NB4 (cell line): ENCODE measurements at regions not wholly inside any gene's neighbourhood (a gene's known extent, or its start where the extent isn't known, plus 50 kb on each side); places are given as distances from the start of the nearest gene placed in this dataset.

Source experiments
- DNase-seq: peaks from one replicate; pipeline ENCODE4 v3.0.0; 2010; ENCODE audit warnings: low read depth
- H3K4me3 ChIP-seq: one replicate; pipeline ENCODE4 v1.5.1; 2011; ENCODE audit warnings: mild to moderate bottlenecking, low read depth, low read length, moderate library complexity
- MYC ChIP-seq: IDR thresholded peaks from 2 replicates; pipeline ENCODE4 v1.6.1; 2011; ENCODE audit warnings: low read depth, low read length
- POLR2A ChIP-seq: IDR thresholded peaks from 2 replicates; pipeline ENCODE4 v1.6.1; 2011; ENCODE audit warnings: mild to moderate bottlenecking; ENCODE audit not compliant: insufficient read length; ENCODE audit errors: extremely low read depth
- TF ChIP-seq, protein P1 (sequence below): IDR thresholded peaks from 2 replicates; pipeline ENCODE4 v1.6.1; 2011; ENCODE audit warnings: low read depth, low read length
- TF ChIP-seq, protein P2 (sequence below): IDR thresholded peaks from one replicate; pipeline ENCODE4 v1.5.1; 2012; ENCODE audit warnings: low read depth, low read length

DNA sequence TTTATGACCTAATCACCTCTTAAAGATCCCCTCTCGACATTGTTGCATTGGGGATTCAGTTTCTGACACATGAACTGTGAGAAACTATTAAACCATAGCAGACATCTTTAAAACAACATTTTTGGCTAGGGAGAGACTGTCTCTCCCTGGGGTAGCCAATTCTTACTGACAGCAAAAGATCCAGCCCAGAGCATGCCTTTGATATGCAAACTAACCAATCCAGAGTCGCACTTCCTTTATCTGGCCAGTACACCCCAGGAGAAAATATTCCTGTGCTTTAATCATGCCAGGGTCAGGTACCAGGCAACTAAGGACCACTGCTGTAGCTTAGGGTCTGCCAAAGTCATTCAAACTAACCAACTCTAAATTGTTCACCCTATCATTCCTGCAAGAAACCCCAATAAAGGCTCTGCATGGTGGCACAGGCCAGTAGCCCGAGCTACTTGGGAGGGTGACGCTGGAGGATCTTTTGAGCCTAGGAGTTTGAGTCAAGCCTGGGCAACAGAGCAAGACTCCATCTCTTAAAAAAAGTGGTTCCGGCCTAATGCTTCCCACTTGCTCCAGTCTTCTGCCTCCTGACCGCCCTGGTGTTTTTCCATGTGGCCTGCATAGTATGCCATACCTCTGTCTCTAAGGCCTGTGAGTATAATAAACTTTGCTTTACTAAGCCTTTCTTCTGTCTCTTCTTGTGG lies 62.3 kb upstream of the DAPK1 start:
- no peak for DNase-seq
- no peak overlapping the region for H3K4me3 ChIP-seq
- TF ChIP-seq, protein P1, sequence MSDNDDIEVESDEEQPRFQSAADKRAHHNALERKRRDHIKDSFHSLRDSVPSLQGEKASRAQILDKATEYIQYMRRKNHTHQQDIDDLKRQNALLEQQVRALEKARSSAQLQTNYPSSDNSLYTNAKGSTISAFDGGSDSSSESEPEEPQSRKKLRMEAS, result no peak
- TF ChIP-seq, protein P2, sequence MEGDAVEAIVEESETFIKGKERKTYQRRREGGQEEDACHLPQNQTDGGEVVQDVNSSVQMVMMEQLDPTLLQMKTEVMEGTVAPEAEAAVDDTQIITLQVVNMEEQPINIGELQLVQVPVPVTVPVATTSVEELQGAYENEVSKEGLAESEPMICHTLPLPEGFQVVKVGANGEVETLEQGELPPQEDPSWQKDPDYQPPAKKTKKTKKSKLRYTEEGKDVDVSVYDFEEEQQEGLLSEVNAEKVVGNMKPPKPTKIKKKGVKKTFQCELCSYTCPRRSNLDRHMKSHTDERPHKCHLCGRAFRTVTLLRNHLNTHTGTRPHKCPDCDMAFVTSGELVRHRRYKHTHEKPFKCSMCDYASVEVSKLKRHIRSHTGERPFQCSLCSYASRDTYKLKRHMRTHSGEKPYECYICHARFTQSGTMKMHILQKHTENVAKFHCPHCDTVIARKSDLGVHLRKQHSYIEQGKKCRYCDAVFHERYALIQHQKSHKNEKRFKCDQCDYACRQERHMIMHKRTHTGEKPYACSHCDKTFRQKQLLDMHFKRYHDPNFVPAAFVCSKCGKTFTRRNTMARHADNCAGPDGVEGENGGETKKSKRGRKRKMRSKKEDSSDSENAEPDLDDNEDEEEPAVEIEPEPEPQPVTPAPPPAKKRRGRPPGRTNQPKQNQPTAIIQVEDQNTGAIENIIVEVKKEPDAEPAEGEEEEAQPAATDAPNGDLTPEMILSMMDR, result no peak
- TF ChIP-seq POLR2A (no peak), MYC (no peak)

DNA sequence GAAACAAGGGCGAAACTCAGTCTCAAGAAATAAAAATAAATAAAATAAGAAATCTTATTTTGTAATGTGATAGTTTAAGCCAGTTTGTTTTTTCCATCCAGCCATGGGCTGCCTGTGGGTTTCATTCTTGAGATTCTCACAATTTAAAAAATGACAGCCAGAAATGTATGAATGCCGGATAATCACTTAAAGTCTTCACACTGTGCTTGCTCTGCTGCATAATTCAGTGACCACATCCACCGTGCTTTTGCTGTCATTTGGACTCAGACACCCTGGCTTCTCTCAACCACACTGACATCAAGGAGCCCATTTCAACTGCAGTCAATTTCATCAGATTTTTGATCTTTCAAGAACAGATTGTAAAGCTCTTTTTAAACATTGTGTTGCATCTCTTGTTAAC lies 61.0 kb upstream of the DAPK1 start:
- TF ChIP-seq, protein P1, result no peak
- no peak for TF ChIP-seq MYC
- TF ChIP-seq, protein P2, result no peak
- TF ChIP-seq POLR2A, result no peak
- H3K4me3 ChIP-seq, result no peak overlapping the region
- DNase-seq, result no peak

DNA sequence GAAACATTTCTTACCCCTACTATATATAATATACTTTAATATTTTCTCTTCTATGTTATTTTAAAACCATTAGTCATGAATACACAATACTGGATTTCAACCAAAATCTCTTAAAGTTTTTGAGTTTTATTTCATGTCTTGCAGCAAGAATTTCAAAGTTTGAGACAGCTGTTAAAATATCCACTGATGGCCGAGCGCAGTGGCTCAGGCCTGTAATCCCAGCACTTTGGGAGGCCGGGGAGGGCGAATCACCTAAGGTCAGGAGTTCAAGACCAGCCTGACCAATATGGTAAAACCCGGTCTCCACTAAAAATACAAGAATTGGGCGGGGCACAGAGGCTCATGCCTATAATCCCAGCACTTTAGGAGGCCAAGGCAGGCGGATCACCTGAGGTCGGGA lies 59.7 kb upstream of the DAPK1 start:
- no peak overlapping the region for H3K4me3 ChIP-seq
- no peak for DNase-seq
- no peak for TF ChIP-seq POLR2A

DNA sequence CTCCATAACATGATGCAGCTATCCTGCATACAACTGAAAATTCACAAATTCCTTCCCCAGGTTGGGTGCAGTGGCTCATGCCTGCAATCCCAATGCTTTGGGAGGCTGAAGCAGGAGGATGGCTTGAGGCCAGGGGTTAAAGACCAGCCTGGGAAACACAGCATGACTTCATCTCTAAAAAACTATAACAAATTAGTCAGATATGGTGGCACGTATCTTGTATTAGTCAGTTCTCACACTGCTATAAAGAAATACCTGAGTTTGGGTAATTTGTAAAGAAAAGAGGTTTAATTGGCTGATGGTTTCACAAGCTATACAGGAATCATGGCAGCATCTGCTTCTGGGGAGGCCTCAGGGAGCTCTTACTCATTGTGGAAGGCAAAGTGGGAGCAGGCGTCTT lies 56.4 kb upstream of the DAPK1 start:
- no peak for DNase-seq
- no peak overlapping the region for H3K4me3 ChIP-seq
- TF ChIP-seq, protein P1, result no peak
- TF ChIP-seq, protein P2, result no peak
- TF ChIP-seq POLR2A (no peak), MYC (no peak)

DNA sequence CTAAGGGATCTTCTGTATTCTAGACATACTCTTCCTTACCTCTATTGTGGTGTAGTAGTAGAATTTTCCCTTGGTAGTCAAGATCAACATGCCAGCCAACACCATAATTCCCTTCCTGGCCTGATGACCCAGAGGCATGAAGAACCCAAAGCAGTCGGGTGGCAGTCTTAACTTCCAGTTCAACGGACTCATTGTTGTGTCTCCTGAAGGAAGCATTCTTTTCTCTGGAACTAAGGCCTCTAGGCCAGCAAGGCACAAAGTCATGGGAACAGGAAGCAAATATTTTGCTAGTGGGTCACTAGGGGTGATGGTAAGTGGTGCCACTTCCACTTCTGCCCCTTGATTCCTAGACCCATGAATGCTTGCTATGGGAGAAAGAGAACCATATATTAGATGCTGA lies 55.2 kb upstream of the DAPK1 start:
- no peak overlapping the region for H3K4me3 ChIP-seq
- TF ChIP-seq POLR2A (no peak), MYC (no peak)
- TF ChIP-seq, protein P2, result no peak
- TF ChIP-seq, protein P1, result no peak
- DNase-seq, result no peak

DNA sequence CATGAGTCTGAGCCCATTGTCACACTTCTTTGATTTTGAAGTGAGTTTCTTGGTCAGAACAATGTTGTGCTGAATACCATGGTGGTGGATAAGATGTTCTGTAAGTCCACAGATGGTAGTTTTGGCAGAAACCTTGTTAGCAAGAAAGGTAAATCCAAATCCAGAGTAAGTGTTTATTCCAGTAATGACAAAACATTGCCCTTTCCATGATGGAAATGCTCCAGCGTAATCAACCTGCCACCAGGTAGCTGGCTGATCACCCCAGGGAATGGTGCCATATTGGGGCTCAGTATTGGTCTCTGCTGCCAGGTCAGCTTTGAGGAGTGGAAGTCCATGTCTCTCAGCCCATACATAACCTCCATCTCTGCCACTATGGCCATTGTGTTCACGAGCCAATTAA lies 54.7 kb upstream of the DAPK1 start:
- DNase-seq, result no peak
- no peak overlapping the region for H3K4me3 ChIP-seq
- TF ChIP-seq, protein P2, result no peak
- TF ChIP-seq MYC, result no peak
- no peak for TF ChIP-seq POLR2A
- TF ChIP-seq, protein P1, result no peak
